ENCODE measurements at regions not wholly inside any gene's neighbourhood (a gene's known extent, or its start where the extent isn't known, plus 50 kb on each side); places are given as distances from the start of the nearest gene placed in this dataset.

DNA sequence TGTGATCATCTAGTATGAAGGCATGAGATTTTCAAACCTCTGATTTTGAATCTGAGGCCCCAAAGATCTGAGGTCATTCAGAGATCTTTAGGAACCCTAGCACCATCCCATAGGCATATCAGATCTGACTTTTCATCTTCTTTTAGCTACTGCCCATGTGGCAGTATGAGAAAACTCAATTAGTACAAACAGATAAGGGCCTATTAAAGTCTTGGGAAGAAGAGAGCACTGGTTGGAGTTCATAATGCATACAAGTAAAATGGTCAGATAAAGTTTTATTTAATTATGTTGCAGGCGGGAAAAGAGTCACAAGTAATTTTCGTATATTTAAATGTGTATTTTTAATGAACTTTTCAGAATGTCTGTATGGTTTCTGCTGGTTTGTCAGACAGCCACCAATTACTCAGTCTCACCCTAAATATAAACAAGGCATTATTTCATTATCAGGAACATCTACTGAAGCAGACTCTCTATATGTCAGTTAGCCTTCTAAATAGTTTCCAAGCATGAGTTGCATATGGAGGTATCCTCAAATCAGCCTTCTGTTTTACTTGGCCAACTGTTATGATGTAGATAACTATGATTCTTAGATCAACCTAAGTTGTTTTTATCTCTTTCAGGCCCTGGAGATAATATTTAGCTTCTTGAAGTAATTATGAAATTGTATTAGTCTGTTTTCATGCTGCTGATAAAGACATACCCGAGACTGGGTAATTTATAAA, 340.3 kb upstream of the TBC1D5 start:
- TF ChIP-seq YY1 (IDR thresholded peaks at IDR 0.05; ENCODE audit: insufficient read depth, insufficient read length), result no peak
- TF ChIP-seq ZNF274 (IDR thresholded peaks at IDR 0.05; ENCODE audit: low read depth, low read length), result no peak
